ENCODE measurements at regions not wholly inside any gene's neighbourhood (a gene's known extent, or its start where the extent isn't known, plus 50 kb on each side); places are given as distances from the start of the nearest gene placed in this dataset.
"Not testable (repeated sequence)": the region's sequence is repeated elsewhere in the genome, so short reads cannot be mapped to it uniquely, and the experiment has no call there.

DNA sequence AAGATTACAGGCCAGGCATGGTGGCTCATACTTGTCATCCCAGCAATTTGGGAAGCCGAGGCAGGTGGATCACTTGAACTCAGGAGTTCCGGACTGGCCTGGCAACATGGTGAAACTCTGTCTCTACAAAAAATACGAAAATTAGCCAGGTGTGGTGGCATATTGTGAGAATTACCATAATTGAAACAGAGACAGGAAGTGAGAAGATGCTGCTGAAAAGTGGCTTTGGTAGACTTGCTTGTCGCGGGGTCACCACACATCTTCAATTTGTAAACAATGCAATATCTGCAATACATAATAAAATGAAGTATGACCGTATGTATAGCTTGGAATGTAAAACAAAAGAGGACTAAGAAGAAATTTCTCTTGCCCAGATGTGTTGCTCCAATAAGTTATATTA, 490.5 kb downstream of the GABRG2 start:
- no peak for DNase-seq
- intact Hi-C loops (cut with DNase I) = no loop called here

DNA sequence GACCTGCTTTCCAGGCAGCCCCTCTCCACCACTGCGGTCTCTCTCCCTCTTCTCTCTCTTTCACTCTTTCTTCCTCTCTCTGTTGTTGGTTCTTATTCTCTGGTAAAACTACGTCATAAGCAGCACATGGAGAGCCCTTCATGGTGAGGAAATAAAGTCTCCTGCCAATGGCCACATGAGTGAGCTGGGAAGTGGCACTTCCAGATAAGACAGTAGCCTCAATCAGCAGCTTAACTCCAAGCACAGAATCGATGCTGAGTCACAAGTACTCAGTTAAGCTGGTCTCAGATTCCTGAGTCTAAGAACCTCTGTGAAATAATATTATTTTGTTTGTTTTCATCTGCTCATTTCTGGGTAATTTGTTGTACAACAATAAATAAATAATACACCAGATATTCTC, 500.1 kb downstream of the GABRG2 start:
- DNase-seq = no peak
- intact Hi-C loops (cut with DNase I) = no loop called here

DNA sequence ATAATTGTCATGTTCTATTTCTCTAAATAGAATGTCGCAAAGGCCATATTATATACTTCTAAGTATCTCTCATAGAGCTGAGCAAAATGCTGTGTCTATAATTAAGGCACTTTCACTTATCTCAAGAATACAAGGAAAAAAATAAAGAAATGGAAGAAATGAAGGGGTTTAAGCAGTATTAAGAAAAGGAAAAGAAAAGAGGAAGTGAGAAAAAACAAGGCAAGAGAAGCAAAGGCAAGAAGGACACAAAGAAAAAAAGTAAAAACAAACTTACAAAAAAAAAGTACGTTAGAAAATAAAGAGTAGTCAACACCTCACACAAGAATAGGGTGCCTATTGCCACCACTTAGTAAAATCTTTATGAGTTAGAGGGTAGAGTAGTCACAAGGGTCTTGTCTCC, 506.2 kb downstream of the GABRG2 start:
- no peak for DNase-seq
- intact Hi-C loops (cut with DNase I) = no loop called here

DNA sequence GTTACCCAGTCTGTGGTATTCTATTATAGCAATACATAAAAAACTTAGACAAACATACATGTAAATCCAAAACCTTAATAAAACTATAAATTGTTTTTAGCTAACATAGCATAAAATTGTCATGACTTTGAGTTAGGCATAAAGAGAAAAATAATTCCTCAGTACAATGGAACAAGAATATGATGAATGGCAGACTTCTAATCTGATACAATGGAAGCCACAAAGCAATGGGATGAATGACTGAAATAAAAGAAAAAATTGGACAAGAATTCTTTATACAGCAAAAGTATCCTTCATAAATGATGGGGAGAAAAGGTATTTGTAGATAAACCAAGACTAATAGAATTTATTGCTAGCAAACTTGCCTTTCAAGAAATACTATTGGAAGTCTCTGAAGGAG, 524.2 kb downstream of the GABRG2 start:
- DNase-seq = no peak
- intact Hi-C loops (cut with DNase I) = no loop called here

DNA sequence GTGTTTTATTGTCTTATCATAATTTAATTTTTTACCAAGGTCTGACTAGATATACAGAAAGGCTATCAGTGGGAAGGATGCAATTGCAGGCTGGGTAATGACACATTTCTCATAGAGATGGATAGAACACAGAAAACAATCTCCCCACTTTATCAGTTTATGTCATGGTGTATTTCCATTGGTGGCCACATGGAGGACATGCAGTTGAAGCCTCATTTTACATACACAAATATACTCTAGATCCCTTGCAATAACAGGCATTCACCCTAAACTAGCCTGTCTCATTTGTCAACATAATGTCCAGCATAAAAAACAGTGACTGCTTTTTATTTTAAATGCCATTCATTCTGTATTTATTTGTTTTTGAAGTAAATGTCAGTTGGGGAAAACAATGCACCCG, 526.3 kb downstream of the GABRG2 start:
- DNase-seq = no peak
- intact Hi-C loops (cut with DNase I) = no loop called here

DNA sequence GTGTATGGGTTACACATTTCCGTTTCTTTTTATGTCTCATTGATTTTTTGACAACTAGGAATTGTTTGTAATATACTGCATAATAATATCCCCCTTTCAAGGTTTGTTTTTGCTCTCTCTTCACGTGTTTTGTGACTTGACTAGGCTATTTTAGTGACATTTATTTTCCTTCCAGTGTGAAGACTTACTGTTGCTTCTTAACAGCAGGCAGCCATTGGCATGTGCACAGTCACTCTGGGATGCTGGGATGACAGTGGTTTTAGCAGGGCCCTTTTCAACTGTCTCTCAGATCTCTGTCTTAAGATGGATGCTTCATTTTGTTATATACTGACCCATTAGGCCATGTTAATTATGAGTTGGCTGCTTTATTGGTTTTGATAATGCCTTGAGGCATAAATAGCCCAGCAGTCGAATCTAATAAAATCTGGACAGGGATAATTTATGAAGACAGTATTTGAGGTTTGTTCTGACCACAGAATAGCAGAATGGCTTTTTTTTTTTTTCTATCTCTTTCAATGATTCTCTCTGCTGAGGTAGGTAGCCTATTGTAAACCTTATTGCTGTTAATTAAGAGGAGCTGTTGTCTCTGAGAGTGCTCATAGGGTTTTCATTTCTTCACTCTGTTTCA, 536.0 kb downstream of the GABRG2 start:
- no peak for DNase-seq
- intact Hi-C loops (cut with DNase I) = no loop called here

DNA sequence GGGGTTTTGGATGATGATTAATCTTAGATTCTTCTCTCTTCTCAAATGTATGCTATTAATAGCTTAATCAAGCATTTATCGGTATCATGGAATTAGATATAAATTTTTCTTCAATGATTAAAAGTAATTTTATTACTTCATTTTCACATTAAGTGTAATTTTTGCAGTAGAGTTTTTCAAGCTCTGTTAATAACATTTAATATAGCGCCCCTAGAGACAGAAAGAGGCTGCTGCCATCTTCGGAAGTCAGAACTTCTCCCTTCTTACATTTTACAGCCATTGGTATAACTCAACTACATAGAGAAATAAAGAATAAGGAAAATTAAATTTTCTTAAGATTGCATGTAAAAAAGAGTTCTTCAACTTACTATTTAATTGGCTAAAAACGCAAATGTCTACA, 540.3 kb downstream of the GABRG2 start:
- DNase-seq = no peak
- intact Hi-C loops (cut with DNase I) = no loop called here

DNA sequence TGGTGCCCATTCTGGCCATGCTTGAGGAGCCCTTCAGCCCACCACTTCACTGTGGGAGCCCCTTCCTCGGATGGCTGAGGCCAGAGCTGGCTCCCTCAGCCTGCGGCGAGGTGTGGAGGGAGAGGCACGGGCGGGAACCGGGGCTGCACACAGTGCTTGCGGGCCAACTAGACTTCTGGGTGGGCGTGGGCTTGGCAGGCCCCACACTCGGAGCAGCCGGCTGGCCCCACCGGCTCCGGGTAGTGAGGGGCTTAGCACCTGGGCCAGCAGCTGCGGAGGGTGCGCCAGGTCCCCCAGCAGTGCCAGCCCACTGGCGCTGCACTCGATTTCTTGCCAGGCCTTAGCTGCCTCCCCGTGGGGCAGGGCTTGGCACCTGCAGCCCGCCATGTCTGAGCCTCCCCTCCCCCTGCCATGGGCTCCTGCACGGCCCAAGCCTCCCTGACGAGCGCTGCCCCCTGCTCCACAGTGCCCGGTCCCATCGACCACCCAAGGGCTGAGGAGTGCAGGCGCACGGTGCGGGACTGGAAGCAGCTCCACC, 554.2 kb downstream of the GABRG2 start:
- intact Hi-C loops (cut with DNase I); DNase-seq: not testable (repeated sequence)

DNA sequence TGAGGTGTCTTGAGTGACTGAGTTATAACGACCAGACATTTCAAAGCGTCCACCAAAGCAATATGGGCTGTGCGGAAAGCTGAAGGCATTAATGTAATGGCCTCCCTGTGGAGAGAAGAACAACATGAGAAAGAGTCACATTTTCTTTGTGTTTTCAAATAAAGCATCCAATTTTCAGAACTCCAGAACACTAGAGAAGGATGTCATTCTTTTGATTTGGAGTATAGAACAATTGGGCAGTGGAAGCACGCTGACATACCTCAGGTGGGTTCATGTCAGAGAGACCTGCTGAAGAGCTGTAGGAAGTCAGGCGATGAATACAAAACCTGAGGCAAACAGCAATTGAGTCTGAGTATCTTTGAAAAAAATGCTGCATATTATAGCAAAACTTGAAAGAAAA, 556.5 kb downstream of the GABRG2 start:
- no peak for DNase-seq
- intact Hi-C loops (cut with DNase I) = no loop called here

DNA sequence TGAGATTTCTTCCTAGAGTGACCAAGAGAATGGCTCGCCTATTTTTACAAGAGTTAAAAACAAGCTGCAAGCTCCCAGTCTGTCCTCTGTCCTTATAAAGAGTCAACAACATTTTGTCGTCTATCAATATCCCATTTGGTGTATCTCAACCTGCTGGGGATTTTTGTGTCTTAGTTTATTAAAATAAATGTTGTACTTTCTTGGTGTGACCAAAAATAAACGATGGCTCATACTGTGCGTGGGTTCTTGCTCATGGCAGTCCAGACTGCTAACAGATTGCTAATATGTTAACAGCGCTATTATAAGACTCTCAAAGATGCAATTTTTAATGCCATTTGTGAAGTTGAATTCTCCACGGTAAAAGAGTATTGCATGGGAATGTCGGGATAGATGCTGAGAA, 569.9 kb downstream of the GABRG2 start:
- intact Hi-C loops (cut with DNase I) = no loop called here
- no peak for DNase-seq

DNA sequence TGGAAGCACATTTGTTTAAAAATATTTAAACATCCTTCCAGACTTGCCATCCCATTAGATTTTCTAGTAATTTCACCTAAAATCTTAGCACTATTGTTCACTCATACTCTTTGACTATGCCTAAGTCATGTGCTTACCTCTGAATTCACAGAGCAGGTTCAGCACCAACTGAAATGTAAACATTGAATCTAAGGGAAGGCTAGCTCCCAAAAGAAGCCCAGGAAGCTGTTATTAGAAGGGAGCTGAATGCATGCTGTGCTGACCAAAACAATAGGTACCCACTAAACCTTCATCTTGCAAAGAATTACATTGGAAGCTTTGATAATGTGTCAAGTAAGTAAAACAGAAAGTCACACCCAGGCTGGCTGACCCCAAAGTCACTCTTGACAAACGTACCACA, 571.3 kb downstream of the GABRG2 start:
- no peak for DNase-seq
- intact Hi-C loops (cut with DNase I) = no loop called here

DNA sequence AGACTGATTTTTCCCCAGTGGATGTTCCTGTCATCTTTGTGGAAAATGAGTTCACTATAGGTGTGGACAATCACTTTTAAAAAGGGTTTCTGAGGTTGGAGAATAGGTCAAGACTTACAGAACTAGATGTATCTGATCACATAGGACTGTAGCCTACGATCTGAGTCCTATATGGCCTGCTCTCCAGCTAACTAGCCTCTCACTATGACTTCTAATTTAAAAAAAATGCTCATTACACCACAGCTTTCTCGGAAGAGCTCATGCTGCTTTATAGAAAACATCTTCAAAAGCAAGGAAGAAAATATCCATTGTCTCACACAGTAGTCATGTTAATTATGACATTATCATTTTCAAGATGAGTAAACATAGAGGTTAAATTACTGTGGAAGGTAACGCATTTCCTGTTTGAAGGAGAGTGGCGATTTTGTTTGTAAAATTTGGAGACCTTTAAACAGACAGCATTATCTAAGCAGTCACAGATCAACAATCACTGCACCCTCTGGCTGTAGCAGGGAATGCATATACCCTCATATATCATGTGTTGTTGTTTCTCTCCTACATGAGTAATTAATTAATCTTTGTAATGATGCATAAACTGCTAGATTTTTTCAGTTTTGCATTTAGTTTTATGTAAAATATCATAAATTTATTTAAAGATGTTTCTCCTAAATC, 573.7 kb downstream of the GABRG2 start:
- no peak for DNase-seq
- intact Hi-C loops (cut with DNase I) = no loop called here

DNA sequence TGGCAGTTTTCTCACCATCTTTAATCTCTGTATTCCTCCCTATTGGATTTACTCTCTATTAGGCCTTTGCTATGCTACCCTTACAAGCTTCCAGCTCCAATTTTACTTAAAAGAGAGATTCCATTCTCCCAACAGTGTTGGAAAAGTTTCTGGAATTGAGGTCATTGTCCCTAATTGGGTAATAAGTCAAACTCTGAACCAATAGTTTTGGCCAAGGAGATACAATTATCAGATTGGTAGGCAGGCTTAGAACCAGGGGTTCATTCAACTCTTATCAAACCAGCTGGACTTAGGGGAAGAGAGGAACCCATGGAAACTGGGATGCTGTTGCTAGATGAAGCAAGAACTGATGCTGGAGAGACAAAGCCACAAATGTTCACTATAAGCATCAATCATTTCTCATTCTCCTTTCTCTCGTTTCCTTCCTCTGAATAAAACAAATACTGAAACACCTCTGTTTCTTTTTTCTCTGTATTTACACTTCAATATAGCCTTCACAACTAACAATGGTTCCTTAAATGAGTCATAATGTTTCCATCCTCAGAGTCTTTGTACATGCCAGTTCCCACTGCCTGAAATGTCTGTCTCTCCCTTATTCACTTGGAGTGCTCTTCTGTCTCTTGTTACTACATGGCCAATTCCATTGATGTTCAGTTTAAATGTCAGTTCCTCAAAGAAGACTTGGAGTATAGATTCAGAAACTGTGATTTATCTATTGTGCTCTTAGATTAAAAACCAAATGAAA, 587.3 kb downstream of the GABRG2 start:
- intact Hi-C loops (cut with DNase I) = no loop called here
- no peak for DNase-seq

DNA sequence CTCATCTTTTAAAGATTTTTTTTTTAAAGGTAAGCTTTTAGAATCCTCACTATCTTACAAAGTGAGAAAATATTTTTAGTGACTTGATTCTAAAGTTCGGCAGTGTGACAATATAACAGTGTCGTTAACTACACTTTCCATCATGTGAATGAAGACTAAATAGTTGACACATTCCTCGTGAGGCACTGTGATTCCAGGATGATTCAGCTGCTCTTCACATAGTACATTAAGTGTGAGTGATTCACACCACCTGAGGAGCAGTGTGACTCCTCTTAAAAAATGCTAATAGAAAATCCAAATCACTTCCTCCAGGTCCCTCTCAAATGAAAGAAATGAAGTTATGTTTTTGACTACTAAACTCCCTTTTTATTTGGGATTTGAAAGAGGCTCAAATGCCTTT, 589.5 kb downstream of the GABRG2 start:
- intact Hi-C loops (cut with DNase I) = no loop called here
- no peak for DNase-seq

DNA sequence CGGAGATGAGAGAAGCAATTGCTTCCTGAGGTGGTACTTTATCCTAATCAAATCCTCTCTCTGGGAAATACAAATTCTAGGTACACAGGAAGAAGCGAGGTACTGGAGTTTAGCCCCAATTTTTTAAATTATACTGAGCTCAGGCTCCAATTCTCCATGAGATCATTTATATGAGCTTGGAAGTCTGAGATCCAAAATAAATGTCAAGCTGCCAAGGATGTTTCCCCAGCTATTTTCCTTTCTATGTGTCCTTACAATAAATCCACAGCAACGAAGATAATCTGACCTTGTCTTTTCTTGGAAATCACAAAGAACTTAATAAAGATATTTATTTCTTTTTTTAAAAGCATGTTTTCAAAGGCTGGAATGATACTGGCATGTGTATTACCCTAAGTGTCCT, 597.3 kb downstream of the GABRG2 start:
- intact Hi-C loops (cut with DNase I) = no loop called here
- DNase-seq = no peak

DNA sequence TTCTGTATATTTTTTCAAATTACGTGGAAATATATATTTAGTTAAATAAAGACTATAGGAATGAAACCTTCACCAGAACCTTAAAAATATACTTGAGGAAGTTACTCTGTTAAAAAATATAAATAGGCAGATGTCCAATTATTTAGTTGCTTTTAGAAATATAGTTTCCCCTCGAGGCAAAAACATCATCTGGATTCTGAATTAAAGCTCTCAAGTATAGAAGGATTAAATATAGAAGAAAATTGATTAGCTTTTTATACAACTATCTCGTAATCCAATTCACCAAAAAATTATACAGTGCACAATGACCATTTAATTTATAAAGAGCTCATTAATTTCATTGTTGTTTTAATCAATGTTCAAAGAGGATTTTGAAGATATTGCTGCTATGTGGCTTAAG, 601.4 kb downstream of the GABRG2 start:
- intact Hi-C loops (cut with DNase I) = no loop called here
- DNase-seq = no peak

DNA sequence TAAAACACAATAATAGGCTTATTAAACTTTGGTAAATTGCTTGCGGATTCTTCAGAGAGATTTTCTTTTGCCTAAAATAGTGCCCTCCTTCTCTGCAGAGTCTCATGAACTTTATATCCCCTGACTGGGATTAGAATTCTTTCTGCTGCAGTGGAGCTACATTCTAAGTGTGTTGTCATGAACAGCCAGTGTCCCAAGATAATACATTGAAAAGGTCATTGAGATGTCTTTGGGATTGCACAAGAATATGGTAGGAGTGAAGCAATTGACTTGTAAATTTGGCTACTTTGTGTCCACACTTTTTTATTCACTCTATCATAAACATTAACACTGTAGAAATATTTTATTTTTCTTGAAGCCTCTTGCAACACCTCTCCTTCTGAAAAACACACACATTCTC, 604.5 kb downstream of the GABRG2 start:
- DNase-seq = no peak
- intact Hi-C loops (cut with DNase I) = no loop called here

DNA sequence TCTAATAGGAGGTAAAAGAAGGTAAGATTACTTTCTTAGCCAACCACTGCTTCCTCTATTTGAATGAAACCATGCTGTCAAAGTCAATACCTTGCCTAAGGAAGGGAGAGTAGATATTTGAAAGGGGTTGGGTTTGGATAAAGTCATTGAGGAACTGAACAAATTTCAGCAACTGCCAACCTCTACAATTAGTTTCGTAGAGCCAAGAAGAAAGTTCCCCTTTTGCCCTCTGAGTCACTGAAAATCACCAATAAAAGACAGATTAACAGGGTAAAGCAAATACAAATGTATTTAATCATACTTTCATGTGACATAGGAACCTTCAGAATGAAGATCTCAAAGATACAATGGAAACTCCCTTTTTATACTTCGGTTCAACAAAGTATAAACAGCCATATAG, 615.7 kb downstream of the GABRG2 start:
- no peak for DNase-seq
- intact Hi-C loops (cut with DNase I) = no loop called here

DNA sequence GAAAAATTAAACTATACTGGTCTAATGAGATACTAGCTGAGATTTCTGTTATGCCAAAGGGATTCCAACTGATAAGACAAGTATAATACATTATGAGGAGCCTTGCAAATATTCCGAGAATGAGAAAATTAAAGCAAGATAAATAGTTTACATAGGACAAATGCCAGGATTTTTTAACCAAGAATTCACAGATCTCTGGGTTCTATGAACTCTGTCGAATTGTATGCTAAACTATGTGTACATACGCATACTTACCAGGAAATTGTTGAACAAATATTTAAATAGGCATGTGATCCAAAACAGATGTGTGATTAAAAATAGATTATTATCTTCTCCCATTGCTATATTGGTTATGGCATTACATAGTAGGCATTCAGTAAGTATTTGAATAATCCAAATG, 616.6 kb downstream of the GABRG2 start:
- DNase-seq = no peak
- intact Hi-C loops (cut with DNase I) = no loop called here

DNA sequence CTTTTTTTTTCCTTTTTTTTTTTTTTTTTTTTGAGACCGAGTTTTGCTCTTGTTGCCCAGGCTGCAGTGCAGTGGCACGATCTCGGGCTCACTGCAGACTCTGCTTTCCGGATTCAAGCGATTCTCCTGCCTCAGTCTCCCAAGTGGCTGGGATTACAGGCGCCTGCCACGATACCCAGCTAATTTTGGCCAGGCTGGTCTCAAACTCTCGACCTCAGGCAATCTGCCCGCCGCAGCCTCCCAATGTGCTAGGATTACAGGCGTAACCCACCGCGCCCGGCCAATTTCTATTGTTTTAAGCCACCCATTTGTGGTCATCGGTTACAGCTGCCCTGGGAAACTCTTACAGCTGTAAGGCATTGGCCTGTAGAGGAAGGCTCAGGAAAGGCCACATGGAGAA, 617.7 kb downstream of the GABRG2 start:
- intact Hi-C loops (cut with DNase I) = no loop called here
- DNase-seq = peak in 1 of 42 donors; percentile 39

DNA sequence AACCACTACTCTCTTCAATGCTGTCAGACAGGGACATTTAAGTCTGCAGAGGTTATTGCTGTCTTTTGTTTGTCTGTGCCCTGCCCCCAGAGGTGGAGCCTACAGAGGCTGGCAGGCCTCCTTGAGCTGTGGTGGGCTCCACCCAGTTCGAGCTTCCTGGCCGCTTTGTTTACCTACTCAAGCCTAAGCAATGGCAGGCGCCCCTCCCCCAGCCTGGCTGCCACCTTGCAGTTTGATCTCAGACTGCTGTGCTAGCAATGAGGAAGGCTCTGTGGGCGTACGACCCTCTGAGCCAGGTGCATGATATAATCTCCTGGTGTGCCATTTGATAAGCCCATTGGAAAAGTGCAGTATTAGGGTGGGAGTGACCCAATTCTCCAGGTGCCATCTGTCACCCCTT, 628.7 kb downstream of the GABRG2 start:
- intact Hi-C loops (cut with DNase I); DNase-seq: not testable (repeated sequence)
